ENCODE measurements at regions not wholly inside any gene's neighbourhood (a gene's known extent, or its start where the extent isn't known, plus 50 kb on each side); places are given as distances from the start of the nearest gene placed in this dataset.

DNA sequence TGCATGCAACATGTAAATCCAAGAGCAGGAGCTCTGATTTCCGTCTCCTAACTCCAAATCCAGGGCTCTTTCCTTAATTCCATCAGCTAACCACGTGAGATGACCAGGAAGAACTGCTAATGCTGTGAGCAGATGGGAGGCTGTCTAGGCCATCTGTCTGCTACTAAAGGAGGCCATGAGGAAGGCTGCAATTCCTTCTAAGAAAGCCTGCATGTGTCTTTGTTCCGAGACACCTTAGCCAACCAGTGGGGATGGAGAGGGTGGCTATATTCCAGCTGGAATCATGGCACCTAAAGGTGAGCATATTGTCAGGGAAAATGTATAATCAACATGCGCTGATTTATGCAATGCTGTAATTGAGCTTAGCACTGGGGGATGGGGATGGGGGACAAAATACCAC is 267.2 kb upstream of the CDH5 start:
- TF ChIP-seq, protein P1, sequence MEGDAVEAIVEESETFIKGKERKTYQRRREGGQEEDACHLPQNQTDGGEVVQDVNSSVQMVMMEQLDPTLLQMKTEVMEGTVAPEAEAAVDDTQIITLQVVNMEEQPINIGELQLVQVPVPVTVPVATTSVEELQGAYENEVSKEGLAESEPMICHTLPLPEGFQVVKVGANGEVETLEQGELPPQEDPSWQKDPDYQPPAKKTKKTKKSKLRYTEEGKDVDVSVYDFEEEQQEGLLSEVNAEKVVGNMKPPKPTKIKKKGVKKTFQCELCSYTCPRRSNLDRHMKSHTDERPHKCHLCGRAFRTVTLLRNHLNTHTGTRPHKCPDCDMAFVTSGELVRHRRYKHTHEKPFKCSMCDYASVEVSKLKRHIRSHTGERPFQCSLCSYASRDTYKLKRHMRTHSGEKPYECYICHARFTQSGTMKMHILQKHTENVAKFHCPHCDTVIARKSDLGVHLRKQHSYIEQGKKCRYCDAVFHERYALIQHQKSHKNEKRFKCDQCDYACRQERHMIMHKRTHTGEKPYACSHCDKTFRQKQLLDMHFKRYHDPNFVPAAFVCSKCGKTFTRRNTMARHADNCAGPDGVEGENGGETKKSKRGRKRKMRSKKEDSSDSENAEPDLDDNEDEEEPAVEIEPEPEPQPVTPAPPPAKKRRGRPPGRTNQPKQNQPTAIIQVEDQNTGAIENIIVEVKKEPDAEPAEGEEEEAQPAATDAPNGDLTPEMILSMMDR (IDR thresholded peaks at IDR 0.05; ENCODE audit: low read depth, low read length): no peak
- no peak overlapping the region for H3K4me3 ChIP-seq (ENCODE audit: low read depth, low read length)

DNA sequence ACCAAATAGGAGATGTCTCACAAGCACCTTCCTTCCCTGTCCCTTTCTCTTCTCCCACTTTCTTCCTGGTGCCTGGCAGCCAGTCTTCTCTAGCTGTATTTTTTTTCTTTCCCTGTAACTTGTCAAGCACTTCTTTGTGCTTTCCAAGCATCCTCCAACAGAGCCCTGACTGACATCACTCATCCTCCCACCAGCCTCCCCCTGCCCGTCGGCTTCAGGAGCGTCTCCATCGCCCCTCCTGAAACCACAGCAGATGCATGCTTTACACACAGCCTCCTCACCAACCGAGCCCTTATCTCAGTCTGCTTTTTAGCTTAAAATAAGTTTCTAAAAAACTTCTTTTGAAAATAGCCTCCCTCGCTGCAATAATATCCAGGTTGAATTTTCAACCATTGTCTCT is 268.7 kb upstream of the CDH5 start:
- TF ChIP-seq, protein P1 (IDR thresholded peaks at IDR 0.05; ENCODE audit: low read depth, low read length): no peak
- no peak overlapping the region for H3K4me3 ChIP-seq (ENCODE audit: low read depth, low read length)

DNA sequence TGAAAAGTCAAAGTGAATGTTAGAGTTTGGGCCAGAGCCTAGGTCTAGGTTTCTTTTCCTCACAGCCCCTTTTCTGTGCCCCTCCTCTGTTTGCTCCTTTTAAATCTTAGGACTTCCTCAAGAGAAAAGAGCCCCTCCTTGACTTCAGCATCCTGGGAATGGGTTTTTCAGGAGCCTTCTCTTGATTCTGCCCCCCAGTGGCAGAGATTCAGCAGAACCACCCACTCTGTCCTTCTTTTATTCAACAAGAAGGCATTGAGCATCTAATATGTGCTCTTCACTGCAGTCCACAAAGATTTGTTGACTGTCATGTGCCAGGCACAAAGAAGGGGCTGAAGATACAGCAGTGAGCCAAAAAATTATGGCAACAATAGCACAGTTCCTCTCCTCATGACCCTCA is 270.8 kb upstream of the CDH5 start:
- H3K4me3 ChIP-seq (ENCODE audit: low read depth, low read length): no peak overlapping the region
- TF ChIP-seq, protein P1 (IDR thresholded peaks at IDR 0.05; ENCODE audit: low read depth, low read length): no peak

GRCh38 chr16:66093191-66093590 is 273.3 kb upstream of the CDH5 start:
- TF ChIP-seq, protein P1 (IDR thresholded peaks at IDR 0.05; ENCODE audit: low read depth, low read length): no peak
- H3K4me3 ChIP-seq (ENCODE audit: low read depth, low read length): no peak overlapping the region

DNA sequence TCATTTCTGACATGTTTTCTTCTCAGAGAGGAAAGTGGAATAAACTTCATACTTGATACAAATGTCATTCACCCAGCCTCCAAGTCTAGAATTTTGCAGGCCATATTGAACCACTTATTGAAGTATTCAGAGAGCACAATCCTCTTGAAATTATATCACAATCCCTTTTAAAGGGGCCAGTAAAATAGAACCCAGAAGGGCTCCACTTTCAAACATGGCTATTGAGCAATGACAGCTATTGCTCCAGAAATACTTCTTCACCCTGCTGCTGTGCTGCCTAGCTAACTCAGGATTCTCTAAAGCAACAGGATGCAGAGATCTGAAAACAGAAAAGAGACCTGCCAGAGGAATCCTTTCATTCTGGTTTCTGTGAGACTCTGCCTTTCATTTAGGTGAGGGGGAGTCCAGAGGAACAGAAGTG is 275.0 kb upstream of the CDH5 start:
- H3K4me3 ChIP-seq (ENCODE audit: low read depth, low read length): no peak overlapping the region
- TF ChIP-seq, protein P1 (IDR thresholded peaks at IDR 0.05; ENCODE audit: low read depth, low read length): no peak

- H3K4me3 ChIP-seq (ENCODE audit: low read depth, low read length): no peak overlapping the region
- TF ChIP-seq, protein P1 (IDR thresholded peaks at IDR 0.05; ENCODE audit: low read depth, low read length): no peak
Measured at GRCh38 chr16:66088681-66089080, 277.8 kb upstream of the CDH5 start.

- H3K4me3 ChIP-seq (ENCODE audit: low read depth, low read length): no peak overlapping the region
- TF ChIP-seq, protein P1 (IDR thresholded peaks at IDR 0.05; ENCODE audit: low read depth, low read length): no peak
Measured at GRCh38 chr16:66087308-66087707, 279.2 kb upstream of the CDH5 start.
